ENCODE measurements at regions not wholly inside any gene's neighbourhood (a gene's known extent, or its start where the extent isn't known, plus 50 kb on each side); places are given as distances from the start of the nearest gene placed in this dataset.

DNA sequence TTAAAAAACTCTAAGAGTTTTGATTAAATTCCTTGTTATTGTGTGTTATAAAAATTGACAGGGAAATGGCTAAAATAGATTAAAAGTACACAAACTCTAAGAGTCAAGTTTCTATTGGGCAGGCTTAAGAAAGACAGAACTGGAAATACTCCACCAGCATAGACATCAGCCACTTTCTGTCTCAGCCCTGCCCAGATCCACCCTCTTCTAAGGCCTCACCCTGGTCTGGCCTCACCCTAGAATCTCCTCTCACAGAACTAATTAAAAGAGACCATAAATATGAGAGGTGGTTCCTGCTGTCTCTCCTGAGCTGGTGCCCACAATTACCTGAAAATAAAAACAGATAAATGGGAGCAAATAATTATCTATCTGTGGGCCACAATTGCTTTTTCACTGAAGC, 1951.0 kb downstream of the TP53TG3F start:
- Histone ChIP-seq H3K9me3 (ENCODE audit: control insufficient read depth, insufficient read depth, low read length) (no peaks in the 10 kb centered on the region), H4K20me1 (ENCODE audit: control insufficient read depth, insufficient read depth, low read depth, low read length) (no peaks in the 10 kb centered on the region)
- TF ChIP-seq, protein P1, sequence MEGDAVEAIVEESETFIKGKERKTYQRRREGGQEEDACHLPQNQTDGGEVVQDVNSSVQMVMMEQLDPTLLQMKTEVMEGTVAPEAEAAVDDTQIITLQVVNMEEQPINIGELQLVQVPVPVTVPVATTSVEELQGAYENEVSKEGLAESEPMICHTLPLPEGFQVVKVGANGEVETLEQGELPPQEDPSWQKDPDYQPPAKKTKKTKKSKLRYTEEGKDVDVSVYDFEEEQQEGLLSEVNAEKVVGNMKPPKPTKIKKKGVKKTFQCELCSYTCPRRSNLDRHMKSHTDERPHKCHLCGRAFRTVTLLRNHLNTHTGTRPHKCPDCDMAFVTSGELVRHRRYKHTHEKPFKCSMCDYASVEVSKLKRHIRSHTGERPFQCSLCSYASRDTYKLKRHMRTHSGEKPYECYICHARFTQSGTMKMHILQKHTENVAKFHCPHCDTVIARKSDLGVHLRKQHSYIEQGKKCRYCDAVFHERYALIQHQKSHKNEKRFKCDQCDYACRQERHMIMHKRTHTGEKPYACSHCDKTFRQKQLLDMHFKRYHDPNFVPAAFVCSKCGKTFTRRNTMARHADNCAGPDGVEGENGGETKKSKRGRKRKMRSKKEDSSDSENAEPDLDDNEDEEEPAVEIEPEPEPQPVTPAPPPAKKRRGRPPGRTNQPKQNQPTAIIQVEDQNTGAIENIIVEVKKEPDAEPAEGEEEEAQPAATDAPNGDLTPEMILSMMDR (IDR thresholded peaks at IDR 0.05; ENCODE audit: low read depth, low read length, poor library complexity, severe bottlenecking): no peak
- no peak for TF ChIP-seq EZH2phosphoT487 (IDR thresholded peaks at IDR 0.05; ENCODE audit: borderline replicate concordance, low read length)

DNA sequence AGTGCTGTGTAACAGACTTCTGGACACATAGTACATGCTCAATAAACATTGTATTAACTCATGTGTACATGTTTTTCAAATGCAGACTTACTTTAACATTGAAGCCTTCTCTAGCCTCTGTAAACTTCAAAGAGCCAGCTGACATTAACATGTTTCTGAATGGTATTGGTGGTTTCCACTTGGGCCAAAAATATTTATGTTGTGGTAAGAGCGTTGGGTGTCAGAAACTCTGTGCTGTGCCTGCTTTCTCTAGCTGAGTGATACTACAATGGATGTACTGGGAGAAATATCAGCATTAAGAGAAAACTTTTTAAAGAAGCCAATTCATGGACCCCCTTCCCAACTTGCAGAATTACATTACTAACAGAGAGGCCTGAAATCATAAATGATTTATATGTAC, 1951.7 kb downstream of the TP53TG3F start:
- TF ChIP-seq, protein P1 (IDR thresholded peaks at IDR 0.05; ENCODE audit: low read depth, low read length, poor library complexity, severe bottlenecking): no peak
- no peak for TF ChIP-seq EZH2phosphoT487 (IDR thresholded peaks at IDR 0.05; ENCODE audit: borderline replicate concordance, low read length)
- Histone ChIP-seq H3K4me1 (ENCODE audit: control insufficient read depth, low read length) (no peaks in the 10 kb centered on the region), H3K27me3 (ENCODE audit: control insufficient read depth, low read length) (no peaks in the 10 kb centered on the region), H3K36me3 (ENCODE audit: control insufficient read depth, low read length) (no peaks in the 10 kb centered on the region), H3K9me2 (replicated peaks; ENCODE audit: control insufficient read depth, low read length) (no peaks in the 10 kb centered on the region), H3K4me3 (ENCODE audit: low read length) (no peak overlapping the region), H4K20me1 (ENCODE audit: control insufficient read depth, insufficient read depth, low read depth, low read length) (no peaks in the 10 kb centered on the region), H3K4me2 (ENCODE audit: low read length) (no peak overlapping the region), H3F3A (ENCODE audit: control insufficient read depth, insufficient read depth) (no peaks in the 10 kb centered on the region), H3K27ac (ENCODE audit: low read depth, low read length) (no peak overlapping the region), H3K79me2 (ENCODE audit: control insufficient read depth, low read length) (no peaks in the 10 kb centered on the region), H3K9me3 (ENCODE audit: control insufficient read depth, insufficient read depth, low read length) (no peaks in the 10 kb centered on the region)

More for the DNA sequence above, 1951.0 kb downstream of the TP53TG3F start:
- H3F3A ChIP-seq (ENCODE audit: control insufficient read depth, insufficient read depth): no peaks in the 10 kb centered on the region
- no peaks in the 10 kb centered on the region for H3K36me3 ChIP-seq (ENCODE audit: control insufficient read depth, low read length)
- H3K27ac ChIP-seq (ENCODE audit: low read depth, low read length): no peak overlapping the region
- H3K9me2 ChIP-seq (replicated peaks; ENCODE audit: control insufficient read depth, low read length): no peaks in the 10 kb centered on the region
- no peaks in the 10 kb centered on the region for H3K27me3 ChIP-seq (ENCODE audit: control insufficient read depth, low read length)
- H3K4me1 ChIP-seq (ENCODE audit: control insufficient read depth, low read length): no peaks in the 10 kb centered on the region
- no peak overlapping the region for H3K4me3 ChIP-seq (ENCODE audit: low read length)
- H3K79me2 ChIP-seq (ENCODE audit: control insufficient read depth, low read length): no peaks in the 10 kb centered on the region
- H3K4me2 ChIP-seq (ENCODE audit: low read length): no peak overlapping the region

DNA sequence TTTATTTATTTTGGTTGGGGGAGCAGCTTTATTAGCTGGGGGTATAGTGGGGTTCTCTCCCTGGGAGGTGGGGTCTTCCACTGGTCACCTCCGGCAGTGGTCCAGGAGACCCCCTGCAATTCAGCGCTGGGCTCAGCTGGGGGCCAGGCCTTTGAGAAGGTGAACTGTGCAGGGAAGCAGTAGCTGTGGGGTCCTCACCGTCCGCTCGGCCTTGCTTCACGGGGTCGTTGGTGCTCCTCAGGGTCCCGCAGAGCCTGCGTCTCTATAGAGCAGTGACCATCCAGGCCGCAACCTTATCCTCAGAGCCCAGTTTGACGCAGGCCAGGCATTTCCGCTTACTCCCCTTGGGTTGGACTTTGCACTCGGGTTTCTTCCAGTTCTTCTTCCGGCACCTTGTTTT, 1954.7 kb downstream of the TP53TG3F start:
- H3K4me2 ChIP-seq (ENCODE audit: low read length): no peak overlapping the region
- H3K27ac ChIP-seq (ENCODE audit: low read depth, low read length): no peak overlapping the region
- H3K36me3 ChIP-seq (ENCODE audit: control insufficient read depth, low read length): no peaks in the 10 kb centered on the region
- no peaks in the 10 kb centered on the region for H3K9me3 ChIP-seq (ENCODE audit: control insufficient read depth, insufficient read depth, low read length)
- H3F3A ChIP-seq (ENCODE audit: control insufficient read depth, insufficient read depth): no peaks in the 10 kb centered on the region
- no peaks in the 10 kb centered on the region for H4K20me1 ChIP-seq (ENCODE audit: control insufficient read depth, insufficient read depth, low read depth, low read length)
- no peak overlapping the region for H3K4me3 ChIP-seq (ENCODE audit: low read length)
- TF ChIP-seq, protein P1 (IDR thresholded peaks at IDR 0.05; ENCODE audit: low read depth, low read length, poor library complexity, severe bottlenecking): no peak
- no peak for TF ChIP-seq EZH2phosphoT487 (IDR thresholded peaks at IDR 0.05; ENCODE audit: borderline replicate concordance, low read length)
- no peaks in the 10 kb centered on the region for H3K4me1 ChIP-seq (ENCODE audit: control insufficient read depth, low read length)
- no peaks in the 10 kb centered on the region for H3K79me2 ChIP-seq (ENCODE audit: control insufficient read depth, low read length)
- no peaks in the 10 kb centered on the region for H3K27me3 ChIP-seq (ENCODE audit: control insufficient read depth, low read length)
- no peaks in the 10 kb centered on the region for H3K9me2 ChIP-seq (replicated peaks; ENCODE audit: control insufficient read depth, low read length)

DNA sequence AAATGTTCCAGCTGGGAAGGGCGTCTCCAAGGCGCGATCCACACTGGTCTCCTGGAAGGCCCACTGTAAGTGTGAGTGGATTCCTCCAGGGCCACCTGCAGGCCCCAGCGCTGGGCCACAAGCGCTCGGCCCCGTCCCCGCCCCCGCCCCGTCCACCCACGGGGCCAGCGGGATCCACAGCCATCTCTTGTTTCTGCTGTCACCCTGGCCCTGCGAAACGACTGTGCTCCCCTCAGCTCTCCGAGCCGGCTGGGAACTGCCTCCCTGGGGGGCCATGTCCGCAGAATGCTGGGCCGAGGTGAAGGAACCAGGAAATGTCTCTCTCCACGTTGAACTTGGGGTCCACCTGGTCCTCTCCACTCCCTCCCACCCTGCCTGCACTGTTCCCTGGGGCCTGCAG, 1955.2 kb downstream of the TP53TG3F start:
- H3K4me1 ChIP-seq (ENCODE audit: control insufficient read depth, low read length): no peaks in the 10 kb centered on the region
- H3K4me2 ChIP-seq (ENCODE audit: low read length): no peak overlapping the region
- TF ChIP-seq, protein P1 (IDR thresholded peaks at IDR 0.05; ENCODE audit: low read depth, low read length, poor library complexity, severe bottlenecking): no peak
- TF ChIP-seq EZH2phosphoT487 (IDR thresholded peaks at IDR 0.05; ENCODE audit: borderline replicate concordance, low read length): no peak
- no peaks in the 10 kb centered on the region for H4K20me1 ChIP-seq (ENCODE audit: control insufficient read depth, insufficient read depth, low read depth, low read length)
- no peaks in the 10 kb centered on the region for H3F3A ChIP-seq (ENCODE audit: control insufficient read depth, insufficient read depth)
- no peaks in the 10 kb centered on the region for H3K79me2 ChIP-seq (ENCODE audit: control insufficient read depth, low read length)
- no peak overlapping the region for H3K4me3 ChIP-seq (ENCODE audit: low read length)
- H3K9me3 ChIP-seq (ENCODE audit: control insufficient read depth, insufficient read depth, low read length): no peaks in the 10 kb centered on the region
- no peaks in the 10 kb centered on the region for H3K27me3 ChIP-seq (ENCODE audit: control insufficient read depth, low read length)
- H3K9me2 ChIP-seq (replicated peaks; ENCODE audit: control insufficient read depth, low read length): no peaks in the 10 kb centered on the region
- no peak overlapping the region for H3K27ac ChIP-seq (ENCODE audit: low read depth, low read length)
- H3K36me3 ChIP-seq (ENCODE audit: control insufficient read depth, low read length): no peaks in the 10 kb centered on the region

Data from DOHH2 (cell line).